Activated effector memory CD4-positive, alpha-beta T cell treated with Interleukin-2 at 50 U/mL for 16 hours (primary cell): ENCODE measurements at regions not wholly inside any gene's neighbourhood (a gene's known extent, or its start where the extent isn't known, plus 50 kb on each side); places are given as distances from the start of the nearest gene placed in this dataset.
"Not testable (repeated sequence)": the region's sequence is repeated elsewhere in the genome, so short reads cannot be mapped to it uniquely, and the experiment has no call there.

Experiments
- DNase-seq: peaks from one replicate; pipeline ENCODE4 v3.0.0-alpha.2; 2020

DNA sequence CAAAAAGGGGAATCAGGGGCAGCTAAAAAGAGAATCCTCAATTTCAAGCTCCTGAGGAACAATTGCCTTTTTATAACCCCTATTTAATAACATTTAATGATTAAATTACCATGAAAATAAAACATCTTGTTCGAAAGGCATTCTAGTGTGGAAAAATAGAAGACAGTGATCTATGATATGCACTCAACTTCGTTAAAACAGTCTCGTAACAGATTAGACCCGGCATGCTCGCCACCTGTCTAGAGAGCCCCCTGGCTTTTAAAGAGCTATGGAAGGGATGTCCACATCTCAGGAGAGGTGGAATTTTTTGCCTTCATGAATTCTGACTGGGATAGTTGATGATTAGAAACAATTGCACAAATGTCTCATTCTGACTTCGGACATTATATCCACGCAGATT is 153.7 kb upstream of the MDFIC2 start:
- no peak for DNase-seq

DNA sequence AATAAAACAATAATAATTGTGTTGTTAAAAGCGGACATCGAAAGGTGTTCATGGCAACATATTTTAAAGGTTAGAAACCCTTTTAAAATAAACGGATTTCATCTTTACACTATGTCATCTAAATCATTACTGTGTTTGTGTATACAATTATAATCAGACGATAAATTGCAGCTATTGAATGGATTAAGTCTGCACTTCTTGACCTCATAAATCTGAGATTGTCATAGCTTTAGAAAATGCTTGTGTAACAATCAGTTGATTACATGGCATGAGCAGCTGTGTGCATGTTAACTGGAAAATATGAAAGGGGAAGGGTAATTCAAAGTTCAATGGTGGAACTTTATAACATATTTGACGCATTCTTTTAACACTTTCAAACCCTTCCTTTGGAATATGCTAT is 152.4 kb upstream of the MDFIC2 start:
- DNase-seq, result no peak

DNA sequence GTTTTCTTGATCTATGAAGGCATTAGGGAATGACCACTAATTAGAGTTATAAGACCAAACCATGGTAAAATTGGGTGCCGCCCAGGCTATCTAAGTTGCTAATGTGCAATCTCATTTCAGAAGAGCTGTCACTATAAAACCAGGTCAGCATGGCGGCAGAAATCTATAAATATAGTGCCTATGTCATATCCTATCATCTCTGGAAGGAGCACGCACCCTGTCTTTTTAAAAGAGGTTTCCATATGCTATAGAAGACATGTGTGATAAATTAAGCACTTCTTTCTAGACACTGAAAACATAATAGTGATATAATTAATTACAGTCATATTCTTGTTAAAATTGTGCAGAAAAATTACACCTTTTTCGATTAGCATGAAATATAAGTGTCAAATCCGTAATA is 152.0 kb upstream of the MDFIC2 start:
- DNase-seq, result no peak

DNA sequence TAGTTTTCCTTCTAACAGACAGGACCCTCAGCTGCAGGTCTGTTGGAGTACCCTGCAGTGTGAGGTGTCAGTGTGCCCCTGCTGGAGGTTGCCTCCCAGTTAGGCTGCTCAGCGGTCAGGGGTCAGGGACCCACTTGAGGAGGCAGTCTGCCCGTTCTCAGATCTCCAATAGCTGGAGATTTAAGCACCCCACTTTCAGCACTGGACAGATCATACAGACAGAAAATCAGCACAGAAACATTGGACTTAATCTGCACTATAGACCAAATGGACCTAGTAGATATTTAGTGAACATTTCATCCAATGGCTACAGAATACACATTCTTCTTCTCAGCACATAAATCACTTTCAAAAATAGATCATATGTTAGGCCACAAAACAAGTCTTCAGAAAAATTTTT is 137.8 kb upstream of the MDFIC2 start:
- not testable (repeated sequence) for DNase-seq

DNA sequence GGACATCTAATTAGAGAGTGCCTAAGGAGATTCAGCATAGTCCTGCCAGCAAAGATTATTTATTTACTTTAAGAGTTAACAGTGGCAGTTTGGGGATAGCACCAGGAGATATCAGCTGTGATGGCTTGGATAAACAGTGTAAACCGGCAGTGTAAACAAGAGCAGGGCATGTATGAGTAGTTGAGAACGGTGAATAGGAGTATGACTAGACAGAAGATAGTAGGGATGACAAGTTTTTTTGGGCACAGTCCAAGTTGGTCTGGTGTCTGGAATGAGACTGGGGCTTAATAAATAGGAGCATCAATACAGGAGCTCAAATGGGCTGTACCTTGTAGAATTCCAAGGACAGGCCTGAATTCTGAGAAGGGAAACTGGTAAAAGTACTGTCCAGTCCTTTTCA is 123.0 kb upstream of the MDFIC2 start:
- not testable (repeated sequence) for DNase-seq

DNA sequence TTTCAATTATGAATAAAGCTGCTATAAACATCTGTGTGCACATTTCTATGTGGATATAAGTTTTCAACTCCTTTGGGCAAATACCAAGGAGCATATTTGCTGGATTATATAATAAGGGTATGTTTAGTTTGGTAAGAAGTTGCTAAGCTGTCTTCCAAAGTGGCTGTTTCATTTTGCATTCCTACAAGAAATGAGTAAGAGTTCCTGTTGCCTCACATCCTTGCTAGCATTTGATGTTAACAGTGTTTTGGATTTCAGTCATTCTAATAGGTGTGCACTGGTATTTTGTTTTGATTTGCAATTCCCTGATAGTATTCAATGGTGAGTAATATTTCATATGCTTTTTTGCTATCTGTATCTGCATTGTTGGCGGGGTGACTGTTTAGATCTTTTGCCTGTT is 120.7 kb upstream of the MDFIC2 start:
- no peak for DNase-seq

DNA sequence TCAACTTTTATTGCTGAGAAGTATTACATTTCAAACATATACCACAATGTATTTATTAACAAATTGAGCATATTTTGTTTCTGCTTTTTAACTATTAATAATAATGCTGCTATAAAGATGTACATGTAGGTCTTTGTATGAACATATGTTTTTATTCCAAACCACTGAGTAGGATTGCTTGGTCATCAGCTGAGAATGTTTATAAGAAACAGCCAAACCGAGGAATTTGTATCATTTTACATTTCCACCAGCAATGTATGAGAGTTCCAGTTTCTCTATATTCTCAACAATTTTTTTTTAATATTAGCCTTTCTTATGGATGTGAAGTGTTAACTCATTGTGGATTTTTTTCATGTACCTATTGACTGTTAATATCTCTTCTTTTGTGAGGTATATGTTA is 119.5 kb upstream of the MDFIC2 start:
- DNase-seq, result no peak

DNA sequence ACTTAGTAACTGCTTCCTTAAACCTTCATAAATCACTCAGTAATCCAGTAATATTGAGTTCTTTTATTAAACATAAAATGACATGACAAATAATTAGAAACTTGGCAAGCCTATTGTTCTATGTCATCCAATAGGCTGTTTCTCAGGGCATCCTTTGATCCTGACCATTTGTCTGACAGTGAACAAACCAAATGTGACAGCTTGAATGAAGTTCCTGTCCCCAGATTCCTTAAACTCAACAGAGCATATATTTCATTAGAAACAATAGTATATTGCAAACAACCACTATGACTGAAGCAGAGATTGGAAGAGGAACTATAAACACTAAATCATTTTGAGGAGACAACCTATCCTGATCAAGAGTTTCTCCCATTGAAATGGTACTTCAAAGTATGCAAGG is 113.6 kb upstream of the MDFIC2 start:
- no peak for DNase-seq

DNA sequence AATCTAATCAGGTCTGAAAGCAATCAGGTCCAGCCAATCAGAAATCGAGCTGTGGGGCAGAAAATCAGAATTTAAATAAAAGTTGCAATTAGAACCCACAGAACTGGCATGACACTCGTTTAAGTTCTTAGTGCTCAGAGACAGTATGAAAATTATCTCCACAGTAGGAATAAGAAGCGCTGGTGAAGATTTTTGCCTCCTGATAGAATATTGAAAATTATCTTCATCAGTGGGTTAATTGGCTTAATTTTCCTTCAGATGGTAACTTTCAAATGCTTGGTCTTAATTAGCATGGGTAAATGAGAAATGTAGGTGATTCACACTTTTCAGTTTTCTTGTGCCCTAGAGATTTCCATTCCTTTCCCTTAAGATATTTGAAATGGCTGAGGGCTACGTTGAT is 109.1 kb upstream of the MDFIC2 start:
- DNase-seq, result no peak

DNA sequence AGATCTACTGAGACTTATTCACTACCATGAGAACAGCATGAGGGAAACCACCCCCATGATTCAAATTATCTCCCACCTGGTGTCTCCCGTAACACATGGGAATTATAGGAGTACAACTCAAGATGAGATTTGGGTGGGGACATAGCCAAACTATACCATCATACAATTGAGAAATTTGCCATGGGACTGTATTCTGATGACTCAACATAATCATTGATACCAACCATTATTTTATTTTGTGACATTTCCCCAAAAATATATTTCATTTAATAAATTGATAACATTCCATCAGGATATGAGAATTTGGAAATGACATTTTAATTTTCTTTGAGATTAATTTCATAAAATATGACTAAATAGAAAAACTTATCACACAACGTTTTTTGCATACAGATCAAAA is 96.6 kb upstream of the MDFIC2 start:
- no peak for DNase-seq

DNA sequence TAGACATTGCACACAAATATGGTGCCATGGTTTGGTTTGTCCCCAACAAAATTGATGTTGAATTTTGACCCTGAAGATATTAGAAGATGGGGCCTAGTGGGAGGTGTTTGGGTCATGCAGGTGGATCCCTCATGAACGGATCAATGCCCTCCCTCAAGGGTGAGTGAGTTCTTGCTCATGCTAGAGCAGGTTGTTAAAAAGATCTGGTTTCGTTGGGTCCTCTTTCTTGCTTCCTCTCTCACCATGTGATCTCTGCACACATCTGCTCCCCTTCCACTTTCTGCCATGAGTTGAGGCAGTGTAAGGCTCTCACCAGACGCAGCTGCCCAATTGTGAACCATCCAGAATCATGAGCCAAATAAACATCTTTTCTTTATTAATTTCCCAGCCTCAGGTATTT is 87.8 kb upstream of the MDFIC2 start:
- no peak for DNase-seq

DNA sequence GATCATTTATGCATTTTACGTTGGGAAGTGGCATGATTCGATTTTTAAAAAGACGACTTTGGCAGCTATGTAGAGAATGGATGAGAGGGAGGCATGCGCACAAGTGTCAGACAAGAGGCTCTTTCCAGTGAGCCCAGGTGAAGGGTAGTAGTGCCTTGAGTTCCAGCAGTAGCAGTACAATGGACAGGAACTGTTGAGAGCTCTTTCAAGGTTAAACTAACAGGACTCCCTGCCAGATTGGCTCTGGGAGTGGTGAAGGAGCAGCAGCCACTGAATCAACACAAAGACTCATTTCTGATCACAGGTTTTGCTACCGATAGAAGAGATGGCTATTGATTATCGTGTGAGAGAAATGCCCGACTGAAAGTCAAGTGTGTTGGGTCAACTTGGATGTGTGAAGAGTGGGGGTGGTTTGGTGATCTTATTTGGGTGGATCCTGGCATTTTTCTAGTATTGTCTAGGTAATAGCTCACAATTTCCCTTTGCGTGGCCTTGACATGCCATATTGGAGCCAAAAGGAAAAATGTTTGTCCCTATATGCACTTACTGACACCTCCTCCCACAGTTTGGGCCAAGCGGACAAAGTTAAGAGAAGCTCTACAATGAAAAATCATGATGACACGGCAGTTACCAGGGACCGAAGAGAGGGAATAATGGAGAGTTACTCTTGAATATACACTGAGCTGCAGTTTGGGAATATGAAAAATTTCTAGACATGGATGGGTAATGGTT is 81.6 kb upstream of the MDFIC2 start:
- DNase-seq, result no peak

DNA sequence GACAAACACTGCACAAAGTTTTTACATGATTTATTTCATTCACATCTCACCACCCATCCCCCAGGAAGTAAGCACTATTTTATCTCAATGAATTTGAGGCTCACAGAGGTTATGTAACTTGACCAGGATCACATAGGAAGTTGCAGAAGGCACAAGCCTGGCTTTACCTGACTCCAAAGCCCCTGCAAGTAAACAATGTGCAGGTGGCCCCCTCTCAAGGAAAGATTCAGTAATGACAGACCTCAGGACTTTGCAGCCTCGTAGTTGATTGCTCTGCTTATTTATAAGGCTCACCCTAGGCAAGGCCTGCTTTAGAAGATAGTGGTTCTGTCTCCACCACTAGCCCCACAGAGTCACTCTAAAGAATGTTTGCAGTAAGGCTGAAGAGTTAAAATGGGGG is 79.8 kb upstream of the MDFIC2 start:
- no peak for DNase-seq

DNA sequence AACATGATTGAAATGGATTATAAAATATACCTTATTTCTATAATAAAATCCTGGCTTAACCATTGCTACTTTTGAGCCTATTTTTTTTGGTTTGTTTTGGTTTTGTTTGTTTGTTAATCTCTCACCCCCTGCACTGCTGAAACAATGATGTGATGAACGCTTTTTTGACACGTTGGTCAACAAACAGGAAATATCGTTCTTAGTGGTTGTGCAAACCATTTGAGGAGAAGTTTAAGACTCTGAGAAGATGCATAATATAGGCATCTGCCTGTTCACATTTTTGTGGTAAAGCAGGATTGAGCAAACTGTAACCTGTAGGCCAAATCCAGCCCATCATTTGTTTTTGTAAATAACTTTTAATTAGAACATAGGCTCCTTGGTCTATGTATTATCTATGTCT is 75.5 kb upstream of the MDFIC2 start:
- no peak for DNase-seq

DNA sequence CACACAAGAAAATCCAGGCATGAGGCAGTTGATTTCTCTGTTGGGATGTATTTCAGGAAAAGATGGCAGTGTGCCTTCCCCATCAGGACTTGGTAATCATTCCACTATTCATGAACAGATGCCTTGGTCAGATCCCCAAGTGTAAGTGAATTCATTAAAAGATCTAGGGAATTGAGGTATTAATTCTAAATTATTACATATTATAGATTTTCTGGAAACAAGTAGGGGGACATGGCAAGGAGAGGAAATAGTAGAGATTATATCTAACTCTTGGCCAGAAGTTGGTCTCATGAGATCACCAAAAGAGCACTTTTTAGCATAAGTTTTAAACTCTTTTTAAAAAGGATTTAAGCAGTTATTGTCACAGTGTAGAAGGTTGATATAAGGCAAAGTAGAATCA is 74.4 kb upstream of the MDFIC2 start:
- no peak for DNase-seq

DNA sequence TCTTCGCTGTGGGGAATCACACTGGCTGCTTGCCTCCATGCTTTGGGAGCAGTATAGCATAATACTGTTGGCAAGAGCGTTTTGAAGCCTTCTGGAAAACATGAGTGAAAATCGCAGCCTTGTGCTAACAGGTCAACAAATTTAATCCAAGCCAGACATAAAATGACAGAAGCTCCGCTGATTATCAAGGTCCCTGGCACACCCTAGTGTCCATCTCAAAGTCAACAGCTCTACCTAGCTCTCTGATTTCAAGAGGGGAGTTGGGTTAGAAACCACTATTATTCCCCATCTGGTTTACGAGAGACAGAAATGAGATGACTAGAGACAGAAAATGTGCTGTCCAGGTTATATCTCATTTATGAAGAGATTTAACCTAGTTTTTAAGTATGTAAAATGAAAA is 73.6 kb upstream of the MDFIC2 start:
- DNase-seq, result no peak

DNA sequence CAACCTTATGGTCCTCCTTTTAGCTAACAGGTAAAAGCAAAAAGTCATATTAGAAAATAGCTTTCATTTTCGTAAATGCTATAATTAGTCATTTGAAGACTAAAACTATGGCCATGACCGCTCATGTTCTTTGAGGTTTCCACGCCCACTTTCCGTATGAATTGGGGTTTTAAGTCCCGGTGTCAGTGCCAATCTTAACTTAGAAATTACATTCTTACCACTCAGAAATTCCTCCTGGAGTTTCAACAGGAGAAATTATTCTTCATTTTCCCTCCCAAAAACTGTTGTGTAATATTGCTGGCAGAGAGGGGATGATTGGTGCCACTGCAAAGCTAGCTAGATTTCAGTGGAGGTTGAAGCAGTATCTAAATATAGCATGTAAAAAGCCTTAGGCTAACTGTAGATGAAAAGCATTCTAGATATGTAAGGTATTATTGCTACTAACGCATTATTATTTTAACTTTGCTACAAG is 71.0 kb upstream of the MDFIC2 start:
- DNase-seq, result no peak

DNA sequence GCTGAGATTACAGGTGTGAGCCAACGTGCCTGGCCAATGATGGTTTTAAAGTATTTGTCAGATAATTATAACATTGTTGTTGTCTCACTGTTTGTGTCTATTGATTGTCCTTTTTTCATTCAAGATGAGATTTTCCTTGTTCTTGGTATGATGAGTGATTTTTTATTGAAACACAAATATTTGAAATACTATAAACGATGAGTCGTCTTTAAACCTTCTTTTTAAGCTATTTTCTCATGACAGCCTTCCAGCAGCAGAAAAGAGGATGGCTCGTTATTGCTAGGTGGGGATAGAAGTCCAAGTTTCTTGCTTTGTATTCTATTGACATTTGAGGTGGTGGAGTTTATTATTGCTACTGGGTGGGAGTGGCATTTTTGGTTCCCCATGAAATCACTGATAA is 61.7 kb upstream of the MDFIC2 start:
- no peak for DNase-seq
